IPS-18c (cell line): ENCODE measurements at regions not wholly inside any gene's neighbourhood (a gene's known extent, or its start where the extent isn't known, plus 50 kb on each side); places are given as distances from the start of the nearest gene placed in this dataset.
"Not testable (repeated sequence)": the region's sequence is repeated elsewhere in the genome, so short reads cannot be mapped to it uniquely, and the experiment has no call there.

ENCODE experiments used
- H3K4me3 ChIP-seq: 2 replicates; pipeline ENCODE4 v1.7.0; 2013; ENCODE audit warnings: low read depth, mild to moderate bottlenecking, low read length, moderate library complexity; ENCODE audit not compliant: insufficient read depth
- H3K9me3 ChIP-seq: one replicate; pipeline ENCODE4 v1.6.1; 2013; ENCODE audit warnings: mild to moderate bottlenecking, low read length, moderate library complexity; ENCODE audit not compliant: control insufficient read depth, insufficient read depth

DNA sequence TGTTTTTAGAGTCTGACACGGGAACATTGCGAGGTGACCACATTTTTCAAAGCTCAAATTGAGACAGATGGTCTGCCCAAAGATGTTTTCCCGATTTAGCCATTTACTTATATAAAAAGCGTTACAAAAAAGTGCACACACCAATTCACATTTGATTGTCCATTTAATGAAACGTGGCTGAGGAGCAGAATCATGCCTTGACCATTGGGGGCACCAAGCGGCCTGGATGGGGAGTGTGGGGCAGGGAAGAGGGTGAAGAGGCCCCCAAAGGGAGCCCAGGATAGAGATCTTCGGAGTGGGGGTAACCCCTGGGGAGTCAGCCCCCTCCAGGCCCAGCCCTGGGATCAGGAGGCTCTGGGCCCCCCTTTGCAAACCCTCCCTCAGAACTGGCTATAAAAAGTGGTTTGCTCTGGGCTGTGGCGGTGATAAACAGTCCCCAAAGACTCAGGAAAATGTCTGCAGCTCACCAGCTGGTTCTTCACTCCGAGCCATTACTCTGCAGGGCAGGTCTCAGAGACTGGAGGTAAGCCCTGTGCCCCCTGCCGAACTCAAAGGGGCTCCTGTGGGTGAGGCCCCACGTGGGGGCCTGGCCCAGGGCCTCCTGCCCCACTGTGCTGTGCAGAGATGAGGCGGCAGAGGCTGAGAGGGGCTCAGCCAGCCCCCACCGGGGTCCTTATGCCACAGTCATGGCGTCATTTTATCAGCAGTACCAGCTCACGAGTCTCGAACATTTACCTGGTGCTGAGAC, 105.9 kb upstream of the SEC14L1 start:
- H3K4me3 ChIP-seq, result no peak overlapping the region

DNA sequence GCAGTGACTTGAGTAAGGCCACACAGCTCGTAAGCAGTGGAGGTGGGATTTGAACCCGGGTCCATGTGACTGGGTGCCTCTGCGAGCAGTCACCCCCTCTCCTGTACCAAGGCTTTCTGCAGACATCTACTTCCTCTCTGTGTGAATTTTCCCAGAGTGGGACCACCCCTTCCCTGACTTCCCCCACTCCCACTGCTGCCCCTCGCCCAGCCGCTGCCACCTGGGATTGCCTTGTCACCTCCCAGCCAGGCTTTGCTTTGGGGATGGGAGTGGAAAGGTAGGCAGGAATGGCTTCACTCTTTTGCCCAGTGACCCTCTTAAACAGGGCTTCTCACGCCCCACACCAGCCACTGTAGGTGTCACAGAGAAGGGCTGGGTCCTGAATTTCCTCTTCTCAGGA, 105.2 kb upstream of the SEC14L1 start:
- no peak overlapping the region for H3K4me3 ChIP-seq
- H3K9me3 ChIP-seq, result no peaks in the 10 kb centered on the region

More for the DNA sequence above, 105.9 kb upstream of the SEC14L1 start:
- no peaks in the 10 kb centered on the region for H3K9me3 ChIP-seq

DNA sequence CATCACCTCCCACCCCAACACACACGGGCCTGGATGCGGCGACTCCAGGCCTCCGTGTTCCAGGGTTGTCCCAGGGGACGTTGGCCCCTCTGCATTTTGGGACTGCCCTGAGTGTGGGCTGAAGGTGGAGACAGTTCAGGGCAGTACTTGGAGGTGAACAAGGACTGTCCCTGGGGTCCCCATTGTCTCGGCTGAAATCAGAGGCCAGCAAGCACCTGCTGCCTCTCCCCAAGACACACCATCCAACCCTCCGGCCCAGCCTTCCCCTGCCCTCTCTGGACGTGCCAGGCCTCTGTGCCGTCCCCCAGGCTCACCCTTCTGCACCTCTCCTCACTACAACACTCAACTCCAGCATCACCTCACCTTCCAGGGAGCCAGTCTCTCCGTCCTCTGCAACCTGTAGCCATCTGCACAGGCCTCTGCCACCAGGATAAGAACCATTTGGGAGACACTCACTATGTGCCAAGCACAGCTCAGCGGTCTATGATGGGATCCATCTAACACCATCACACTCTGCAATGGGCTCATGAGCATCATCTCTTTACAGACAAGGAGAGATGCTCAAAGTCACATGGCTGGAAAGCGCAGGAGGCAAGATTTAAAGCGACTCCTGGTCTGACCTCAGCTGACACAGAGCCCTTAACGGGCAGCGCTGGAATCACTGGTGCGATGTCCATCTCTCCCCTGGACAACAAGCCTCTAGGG, 104.5 kb upstream of the SEC14L1 start:
- Histone ChIP-seq H3K4me3 (no peak overlapping the region), H3K9me3 (no peaks in the 10 kb centered on the region)

DNA sequence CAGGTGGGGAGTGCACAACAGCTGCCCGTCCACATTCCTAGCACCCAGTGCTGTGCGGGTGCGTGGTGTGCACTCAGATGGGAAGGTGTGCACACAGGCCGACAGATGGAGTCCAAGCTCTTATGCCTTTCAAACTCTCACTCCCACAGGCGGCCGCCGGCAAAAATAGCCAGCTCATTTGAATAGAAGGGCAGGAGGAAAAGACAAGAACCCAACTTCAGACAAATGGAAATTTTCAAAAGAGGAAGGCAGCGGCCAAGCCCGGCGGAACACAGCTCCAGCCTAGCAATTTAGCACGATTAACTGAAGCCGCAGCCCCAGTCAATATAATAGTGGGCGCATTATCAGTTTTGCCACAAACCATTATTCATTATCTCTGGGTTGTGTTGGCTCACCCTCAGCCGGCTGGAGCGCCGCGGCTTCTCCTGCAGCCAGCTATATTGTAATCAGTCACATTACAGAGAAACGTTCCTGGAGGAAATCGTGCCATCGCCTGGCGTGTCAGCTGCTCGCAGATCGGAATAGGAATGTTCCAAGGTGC, 103.9 kb upstream of the SEC14L1 start:
- Histone ChIP-seq H3K4me3 (no peak overlapping the region), H3K9me3 (no peaks in the 10 kb centered on the region)

DNA sequence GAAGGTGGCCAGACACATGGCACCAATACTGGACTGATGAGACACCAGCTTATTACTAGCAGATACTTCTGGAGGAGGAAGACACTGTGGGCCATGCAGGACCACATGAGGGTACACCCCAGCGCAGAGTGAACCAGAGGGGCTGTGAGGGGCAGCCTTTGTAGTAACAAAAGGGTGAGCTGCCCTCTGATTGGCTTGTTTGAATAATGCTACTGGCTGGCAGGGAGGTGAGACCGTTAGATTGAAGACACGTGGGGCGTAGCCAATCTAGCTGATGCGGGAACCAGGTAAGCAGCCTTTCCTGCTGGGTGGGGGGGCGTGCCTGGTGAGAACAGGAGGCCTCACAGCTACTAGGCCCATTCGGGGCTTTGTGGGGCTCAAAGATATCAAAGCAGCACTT, 102.8 kb upstream of the SEC14L1 start:
- Histone ChIP-seq H3K4me3 (no peak overlapping the region), H3K9me3 (no peaks in the 10 kb centered on the region)

DNA sequence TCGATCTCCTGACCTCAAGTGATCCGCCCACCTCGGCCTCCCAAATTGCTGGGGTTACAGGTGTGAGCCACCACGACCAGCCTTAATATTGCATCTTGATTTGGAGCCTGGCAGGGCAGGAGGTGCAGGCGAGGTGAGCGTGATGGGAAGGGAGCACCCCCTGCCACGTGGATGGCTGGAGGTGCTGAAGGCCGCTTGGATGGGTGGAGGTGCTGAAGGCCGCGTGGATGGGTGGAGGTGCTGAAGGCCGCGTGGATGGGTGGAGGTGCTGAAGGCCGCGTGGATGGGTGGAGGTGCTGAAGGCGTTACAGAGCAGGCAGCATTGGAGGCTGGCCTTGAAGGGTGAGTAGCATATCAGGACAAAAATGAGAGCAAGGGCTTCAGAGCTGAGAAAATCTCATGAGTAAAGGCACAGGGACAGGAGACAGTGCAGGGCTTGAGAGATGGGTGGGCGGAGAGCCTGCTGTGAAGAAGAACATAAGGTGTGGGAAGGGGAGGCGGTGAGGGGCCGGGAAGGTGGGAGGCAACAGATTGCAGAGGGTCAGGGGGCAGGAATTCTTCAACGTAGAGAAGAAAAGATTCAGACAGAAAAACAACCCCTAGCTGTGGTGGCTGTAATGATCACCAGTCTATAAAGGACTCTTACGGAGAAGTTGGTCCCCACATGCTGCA, 101.7 kb upstream of the SEC14L1 start:
- Histone ChIP-seq H3K4me3 (no peak overlapping the region), H3K9me3 (no peaks in the 10 kb centered on the region)

DNA sequence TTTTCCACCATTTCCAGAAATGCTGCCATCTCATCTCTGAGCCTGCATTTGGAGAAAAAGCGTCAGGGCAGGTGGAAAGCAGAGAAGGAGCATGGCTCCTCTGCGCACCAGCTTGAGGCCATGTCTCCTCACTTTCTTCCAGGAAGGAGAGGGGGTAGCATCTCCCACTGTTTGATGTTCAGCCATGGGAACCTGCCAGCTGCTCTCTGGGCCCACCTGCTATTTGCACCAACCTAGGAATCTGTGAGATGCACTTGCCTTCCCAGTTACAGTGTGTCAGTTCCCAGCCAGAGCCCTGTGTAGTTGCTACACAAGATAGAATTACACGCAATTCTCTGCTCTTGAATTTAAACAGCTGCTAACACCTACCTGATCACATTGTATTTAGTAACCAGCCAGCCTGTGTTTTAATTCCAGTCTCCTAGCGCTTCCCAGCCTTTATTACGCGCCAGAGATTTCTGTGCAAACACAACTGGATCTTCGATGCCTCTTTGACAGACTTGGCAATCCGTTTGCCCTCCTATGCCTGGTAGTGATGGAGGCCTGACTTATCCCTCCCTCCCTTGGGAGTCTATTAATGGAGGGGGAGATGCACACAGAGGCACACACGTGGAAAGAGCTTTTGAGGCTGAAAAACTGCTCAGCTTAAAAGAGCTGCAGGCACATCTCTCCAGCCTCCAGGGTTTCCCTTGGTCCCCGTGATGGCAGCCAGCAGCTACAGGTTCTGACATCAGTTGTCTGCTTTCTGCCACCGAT, 98.1 kb upstream of the SEC14L1 start:
- no peaks in the 10 kb centered on the region for H3K9me3 ChIP-seq
- no peak overlapping the region for H3K4me3 ChIP-seq

DNA sequence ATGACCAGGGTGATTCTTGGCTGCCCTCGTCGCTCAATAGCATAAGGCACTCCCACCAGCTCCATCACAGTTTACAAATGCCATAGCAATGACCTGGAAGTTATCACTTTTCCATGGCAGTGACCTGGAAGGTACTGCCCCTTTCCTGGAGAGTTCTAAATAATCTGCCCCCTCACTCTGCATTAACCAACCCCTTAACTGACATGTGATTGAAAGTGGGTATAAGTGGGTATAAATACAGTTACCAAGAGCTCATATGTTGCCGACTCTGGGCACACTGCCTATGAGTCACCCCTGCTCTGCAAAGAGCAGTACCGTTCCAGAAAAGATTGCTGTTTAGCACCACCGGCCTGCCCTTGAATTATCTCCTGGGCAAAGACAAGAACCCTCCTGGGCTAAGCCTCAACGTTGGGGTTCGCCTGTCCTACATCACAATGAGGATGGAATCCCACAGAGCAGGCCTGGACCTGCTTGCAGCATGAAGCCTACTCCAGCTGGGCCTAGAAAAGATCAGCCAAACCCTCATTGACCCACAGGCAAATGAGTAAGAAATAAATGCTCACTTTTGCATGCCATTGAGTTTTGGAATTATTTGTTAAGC, 95.2 kb upstream of the SEC14L1 start:
- Histone ChIP-seq H3K4me3 (no peak overlapping the region), H3K9me3 (no peaks in the 10 kb centered on the region)

DNA sequence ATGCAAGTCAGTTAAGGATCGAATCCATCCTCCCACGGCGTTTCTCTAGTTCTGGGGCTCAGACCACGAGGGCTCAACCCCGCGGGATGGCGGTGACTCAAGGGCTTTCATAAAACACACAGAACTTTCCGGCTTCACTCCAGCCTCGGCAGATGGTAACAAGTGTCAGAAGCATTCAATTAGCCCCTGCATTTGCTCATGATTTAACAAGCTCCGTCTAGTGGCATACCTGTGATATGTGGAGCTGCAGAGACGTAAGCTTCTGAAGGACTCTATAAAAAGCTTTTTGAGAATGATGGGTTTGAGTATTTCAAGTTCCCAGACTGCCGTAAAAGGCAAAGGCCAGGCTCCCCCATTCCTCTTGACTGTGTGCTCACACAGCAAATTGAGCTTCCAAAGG, 91.3 kb upstream of the SEC14L1 start:
- H3K9me3 ChIP-seq, result no peaks in the 10 kb centered on the region
- no peak overlapping the region for H3K4me3 ChIP-seq

DNA sequence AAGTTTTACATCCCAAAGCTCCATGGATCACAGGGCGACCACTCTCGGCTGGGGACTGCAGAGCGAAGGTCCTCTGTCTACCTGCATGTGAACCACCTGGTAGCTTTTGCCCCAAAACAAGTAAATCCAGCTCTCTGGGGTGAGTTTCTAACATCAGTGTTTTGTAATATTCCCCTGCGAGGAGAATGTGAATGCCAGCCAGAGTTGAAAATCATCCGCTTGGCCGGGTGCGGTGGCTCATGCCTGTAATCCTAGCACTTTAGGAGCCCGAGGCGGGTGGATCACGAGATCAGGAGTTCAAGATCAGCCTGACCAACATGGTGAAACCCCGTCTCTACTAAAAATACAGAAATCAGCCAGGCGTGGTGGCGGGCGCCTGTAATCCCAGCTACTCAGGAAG, 89.9 kb upstream of the SEC14L1 start:
- H3K9me3 ChIP-seq, H3K4me3 ChIP-seq: not testable (repeated sequence)

DNA sequence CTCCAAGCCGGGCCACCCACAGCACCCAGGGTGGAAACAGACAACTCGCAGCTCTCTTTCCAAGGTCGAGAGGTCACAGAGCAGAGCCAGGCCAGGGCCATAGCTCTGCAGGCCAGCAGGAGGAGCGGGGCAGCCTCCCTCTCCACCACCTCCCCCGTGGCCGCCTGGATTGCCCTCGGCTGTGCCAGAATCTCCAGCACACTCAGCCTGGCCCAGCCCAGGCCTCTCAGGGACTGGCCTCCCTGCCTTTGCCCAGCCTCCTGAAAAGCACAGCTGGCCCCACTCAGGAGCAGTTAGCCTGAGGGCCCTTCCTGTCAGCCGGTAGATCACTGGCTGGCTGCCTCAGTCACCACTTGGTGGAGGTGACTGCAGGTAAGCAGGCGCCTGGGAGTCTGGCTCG, 85.8 kb upstream of the SEC14L1 start:
- no peak overlapping the region for H3K4me3 ChIP-seq
- H3K9me3 ChIP-seq, result no peaks in the 10 kb centered on the region

DNA sequence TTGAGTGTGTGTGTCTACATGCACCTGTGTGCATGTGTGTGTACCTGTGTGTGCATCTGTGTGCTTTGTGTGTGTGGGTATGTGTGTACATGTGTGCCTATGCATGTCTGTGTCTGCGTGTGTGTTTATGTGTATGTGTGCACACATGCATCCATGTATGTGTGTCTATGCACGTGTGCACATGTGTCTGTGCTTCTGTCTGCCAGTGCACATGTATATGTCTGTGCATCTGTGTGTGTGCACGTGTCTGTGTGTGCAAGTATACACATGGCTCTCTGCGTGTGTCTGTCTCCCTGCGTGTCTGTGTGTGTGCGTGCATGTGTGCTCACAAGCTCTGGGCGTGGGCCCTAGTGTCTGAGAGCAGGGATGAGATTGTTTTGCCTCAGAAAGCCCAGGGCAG, 85.3 kb upstream of the SEC14L1 start:
- no peaks in the 10 kb centered on the region for H3K9me3 ChIP-seq
- H3K4me3 ChIP-seq, result no peak overlapping the region

DNA sequence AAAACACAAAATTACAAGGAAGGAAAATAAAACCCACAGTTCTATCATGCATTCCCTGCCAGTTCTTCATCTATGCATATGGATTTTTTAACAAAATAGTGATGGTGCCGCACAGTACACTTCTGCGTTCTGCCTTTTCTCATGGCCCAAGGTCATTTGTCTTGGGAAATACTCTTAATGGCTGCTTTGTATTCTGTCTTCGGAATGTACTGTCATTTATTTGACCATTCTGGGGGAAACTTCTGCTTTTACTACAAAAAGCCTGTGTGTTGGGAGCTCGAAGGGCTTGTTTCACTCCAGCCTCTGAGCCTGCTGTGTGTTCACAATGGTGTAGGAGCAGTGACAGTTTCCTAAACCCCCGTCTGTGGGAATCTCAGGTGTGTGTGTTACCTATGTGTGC, 82.8 kb upstream of the SEC14L1 start:
- no peaks in the 10 kb centered on the region for H3K9me3 ChIP-seq

DNA sequence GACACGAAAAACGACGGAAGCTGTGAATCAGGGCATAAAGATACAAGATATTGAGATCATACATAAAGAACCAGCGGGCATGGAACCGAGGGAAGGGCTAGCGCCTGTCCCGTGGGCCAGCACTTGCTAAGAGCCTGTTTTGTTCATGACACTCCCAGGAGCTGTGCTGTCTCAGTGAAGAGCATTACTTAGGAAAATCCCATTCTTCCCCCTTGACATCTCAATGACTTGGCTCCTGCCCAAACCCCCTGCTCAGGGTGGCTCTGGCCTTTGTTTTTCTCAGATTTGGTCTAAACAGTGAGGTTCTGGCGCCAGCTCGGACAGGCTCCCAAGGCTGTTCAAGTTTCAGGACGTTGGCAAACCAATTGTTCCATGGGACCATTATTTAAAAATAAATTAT, 79.1 kb upstream of the SEC14L1 start:
- peaks cover 2% of the 10 kb centered on the region for H3K9me3 ChIP-seq
- no peak overlapping the region for H3K4me3 ChIP-seq

More for the DNA sequence above, 82.8 kb upstream of the SEC14L1 start:
- H3K4me3 ChIP-seq, result no peak overlapping the region

DNA sequence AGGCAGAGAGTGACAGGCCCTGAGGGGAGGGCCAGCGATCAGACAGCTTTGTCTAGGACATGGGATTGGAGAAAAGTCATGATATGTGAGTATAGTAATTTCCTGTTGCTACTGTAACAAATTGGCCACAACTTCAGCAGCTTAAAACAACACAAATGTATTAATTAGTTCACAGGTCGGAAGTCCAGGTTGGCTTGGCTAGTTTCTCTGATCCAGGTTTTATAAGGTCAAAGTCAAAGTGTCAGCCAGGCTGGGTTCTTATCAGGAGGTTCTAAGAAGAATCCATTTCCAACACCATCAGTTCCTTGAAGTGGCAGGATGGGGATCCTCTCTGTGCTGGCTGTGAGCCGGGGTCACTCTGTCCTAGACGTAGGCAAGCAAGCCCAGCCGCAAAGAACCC, 76.2 kb upstream of the SEC14L1 start:
- H3K9me3 ChIP-seq, result peaks cover 2% of the 10 kb centered on the region

DNA sequence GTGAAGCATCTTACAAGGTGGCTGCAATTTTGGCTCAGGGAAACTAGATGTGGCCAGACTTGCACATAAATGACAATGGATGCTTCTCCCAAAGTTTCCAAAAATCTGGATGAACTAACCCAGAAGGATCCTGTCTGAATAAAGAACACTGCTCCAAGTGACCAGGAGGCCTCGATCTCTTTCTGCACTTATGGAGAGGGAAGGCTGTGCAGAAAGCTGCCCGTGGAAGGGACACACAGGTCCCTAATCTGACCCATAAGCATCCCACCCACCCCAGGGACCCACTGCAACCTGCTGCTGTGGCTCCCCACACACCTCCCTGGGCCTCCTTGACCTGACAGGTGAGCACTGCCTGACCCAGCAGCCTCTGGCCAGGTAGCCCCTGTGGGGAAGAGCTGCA, 74.6 kb upstream of the SEC14L1 start:
- Histone ChIP-seq H3K9me3 (peaks cover 2% of the 10 kb centered on the region), H3K4me3 (no peak overlapping the region)

More for the DNA sequence above, 76.2 kb upstream of the SEC14L1 start:
- H3K4me3 ChIP-seq, result no peak overlapping the region
